HG03378 (cell line): ENCODE measurements at regions not wholly inside any gene's neighbourhood (a gene's known extent, or its start where the extent isn't known, plus 50 kb on each side); places are given as distances from the start of the nearest gene placed in this dataset.
"Not testable (repeated sequence)": the region's sequence is repeated elsewhere in the genome, so short reads cannot be mapped to it uniquely, and the experiment has no call there.

ENCODE experiments used
- ATAC-seq: cut with Tn5 transposase; IDR thresholded peaks from one replicate; pipeline ENCODE4 v1.9.1; 2021; ENCODE audit warnings: mild to moderate bottlenecking, moderate library complexity; ENCODE audit not compliant: unreplicated experiment

- not testable (repeated sequence) for ATAC-seq
Measured at GRCh38 chr5:177863822-177864446, 81.2 kb upstream of the FAM153A start.

DNA sequence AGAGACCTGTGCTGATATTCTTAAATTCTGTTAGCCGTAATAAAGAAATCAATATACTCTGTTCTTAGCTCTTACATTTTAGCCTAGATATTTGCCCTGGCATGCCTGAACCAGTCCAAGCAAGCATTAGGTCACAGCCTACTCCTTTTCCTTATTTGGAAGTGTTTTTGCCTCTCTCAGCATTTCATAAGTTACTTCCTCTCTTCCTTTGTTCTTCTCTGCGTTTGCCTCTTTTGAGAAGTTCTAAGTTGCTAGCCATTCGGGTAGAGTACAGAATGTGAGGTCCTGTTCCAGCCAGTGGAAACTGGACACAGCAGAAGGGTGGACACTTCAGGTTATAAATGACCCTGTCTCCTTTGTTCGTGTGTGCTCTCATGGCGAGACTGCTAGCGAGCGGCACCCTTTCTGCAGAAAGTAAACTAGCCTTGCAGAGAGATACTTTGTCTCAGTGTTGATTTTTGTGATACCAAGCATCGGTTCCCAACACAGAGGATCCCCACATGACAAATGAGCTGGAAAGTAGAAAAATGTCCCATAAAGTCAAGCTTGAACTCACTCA is 75.0 kb upstream of the FAM153A start:
- ATAC-seq = not testable (repeated sequence)

DNA sequence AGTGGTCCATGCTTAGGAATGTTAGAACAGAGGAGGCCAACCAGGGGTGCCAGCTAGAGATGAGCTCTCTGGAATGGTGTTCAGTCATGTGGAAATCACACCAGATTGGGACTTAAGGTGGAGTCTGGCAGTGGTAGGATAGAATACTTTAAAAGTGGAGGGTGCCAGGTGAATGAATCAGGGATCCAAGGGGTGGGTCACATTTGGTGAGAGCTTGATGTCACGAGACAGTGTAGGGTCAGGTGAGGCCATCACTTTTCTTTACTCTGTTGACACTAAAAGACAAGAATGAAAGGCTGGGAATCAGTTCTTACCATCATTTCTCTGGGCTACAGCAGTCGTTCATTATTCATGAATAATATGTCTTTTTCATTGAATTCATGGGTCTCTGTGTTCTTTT is 73.8 kb upstream of the FAM153A start:
- ATAC-seq = not testable (repeated sequence)

DNA sequence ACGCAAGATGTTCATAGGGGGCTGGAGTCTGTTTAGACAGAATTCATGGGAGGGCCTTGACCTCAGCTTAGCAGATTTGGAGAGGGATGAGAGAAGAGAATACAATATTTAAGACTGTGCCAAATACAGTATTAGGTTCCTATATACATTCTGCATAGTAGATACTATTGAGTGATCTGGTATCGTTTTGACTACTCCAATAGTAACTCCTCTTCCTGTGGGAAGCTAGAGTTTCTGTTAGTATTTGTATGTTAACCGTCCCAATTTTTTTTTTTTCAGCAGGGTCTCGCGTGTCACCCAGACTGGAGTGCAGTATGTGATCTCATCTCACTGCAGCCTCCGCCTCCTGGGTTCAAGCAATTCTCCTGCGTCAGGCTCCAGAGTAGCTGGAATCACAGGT is 65.2 kb upstream of the FAM153A start:
- ATAC-seq = not testable (repeated sequence)

GRCh38 chr5:177846598-177846997 is 63.9 kb upstream of the FAM153A start:
- ATAC-seq = not testable (repeated sequence)

- not testable (repeated sequence) for ATAC-seq
Measured at GRCh38 chr5:177845906-177846305, 63.2 kb upstream of the FAM153A start.

DNA sequence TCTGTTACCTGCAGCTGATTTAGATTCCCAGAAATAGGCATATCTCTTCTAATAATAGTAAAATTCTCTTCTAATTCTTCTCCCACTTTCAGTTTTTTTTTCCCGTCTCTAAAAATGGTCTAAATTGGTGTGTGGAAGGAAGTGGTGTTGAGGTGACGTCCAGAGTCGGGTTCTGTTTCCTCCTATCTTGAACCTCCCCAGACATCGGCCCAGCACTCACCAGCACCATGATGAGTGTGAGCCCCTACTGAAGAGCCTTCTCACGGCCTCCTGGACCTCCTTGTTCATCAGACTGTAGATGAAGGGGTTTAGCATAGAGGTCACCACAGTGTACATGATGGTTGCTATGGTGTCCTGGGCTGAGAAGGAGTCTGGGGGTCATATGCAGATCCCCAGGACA is 53.5 kb upstream of the FAM153A start:
- not testable (repeated sequence) for ATAC-seq
